Vagina (tissue), 2 donors: ENCODE measurements at regions not wholly inside any gene's neighbourhood (a gene's known extent, or its start where the extent isn't known, plus 50 kb on each side); places are given as distances from the start of the nearest gene placed in this dataset.

ENCODE experiments used
- DNase-seq, 2 donors: peaks; one replicate each; pipeline ENCODE4 v3.0.0-alpha.2; 2017; ENCODE audit errors: extremely low spot score in 2 of 2
- H3K27ac ChIP-seq: fragments of 200-600 bp; sonication (generic); one replicate; pipeline ENCODE4 v1.5.1; 2019
- H3K27me3 ChIP-seq: fragments of 200-600 bp; sonication (generic); one replicate; pipeline ENCODE4 v1.5.1; 2019
- H3K36me3 ChIP-seq, 2 donors: fragments of 200-600 bp; sonication (generic); one replicate each; pipeline ENCODE4 v1.5.1; 2017 to 2019
- H3K4me1 ChIP-seq: fragments of 200-600 bp; sonication (generic); one replicate; pipeline ENCODE4 v1.5.1; 2019
- H3K4me3 ChIP-seq, 2 donors: fragments of 200-600 bp; sonication (generic); 1 replicate in 1 of 2; 2 replicates in 1 of 2; pipeline ENCODE4 v1.5.1; 2016 to 2019
- H3K9me3 ChIP-seq: fragments of 200-600 bp; sonication (generic); one replicate; pipeline ENCODE4 v1.5.1; 2019
- CTCF ChIP-seq, 3 experiments: fragments of 450-650 bp in 2 of 3; fragments of 200-600 bp in 1 of 3; sonication (generic) in 1 of 3; IDR thresholded peaks; one replicate each; pipeline ENCODE4 v1.5.1; 2017 to 2019; ENCODE audit warnings: antibody characterized with exemption in 3 of 3, mild to moderate bottlenecking in 2 of 3, moderate library complexity in 2 of 3
- POLR2A ChIP-seq, 2 donors: fragments of 450-650 bp; IDR thresholded peaks; one replicate each; pipeline ENCODE4 v1.6.1; 2017; ENCODE audit warnings: antibody characterized with exemption in 2 of 2, mild to moderate bottlenecking in 2 of 2, moderate library complexity in 2 of 2
- POLR2AphosphoS5 ChIP-seq, 2 donors: sonication (generic); formaldehyde crosslinking; IDR thresholded peaks; one replicate each; pipeline ENCODE4 v1.9.0; 2017; ENCODE audit warnings: antibody characterized with exemption in 2 of 2, mild to moderate bottlenecking in 2 of 2, low read depth in 1 of 2; ENCODE audit not compliant: insufficient read depth in 1 of 2
- intact Hi-C: fragments of 100-400 bp; cut with DNase I; formaldehyde crosslinking; loops from one replicate; pipeline ENCODE4 v1.15.1; 2023

DNA sequence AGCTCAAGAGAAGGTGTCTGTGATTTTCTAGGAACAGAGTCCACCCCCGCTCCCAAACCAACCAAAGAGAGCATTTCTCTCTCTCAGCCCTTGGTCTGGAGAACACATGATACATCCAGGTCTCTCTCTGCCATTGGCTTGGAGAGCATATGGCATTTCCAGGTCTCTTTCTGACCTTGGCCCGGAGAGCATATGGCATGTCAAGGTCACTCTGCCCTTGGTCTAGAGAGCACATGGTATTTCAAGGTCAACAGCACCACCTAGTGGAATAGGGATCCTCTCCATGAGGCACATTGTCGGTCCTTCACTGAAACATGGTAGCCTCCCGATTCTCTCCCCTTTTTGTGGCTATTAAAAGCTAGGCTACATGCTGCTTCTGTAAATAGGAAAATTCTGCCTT, 437.7 kb upstream of the OLFM3 start:
- Histone ChIP-seq H3K27ac (no peak overlapping the region), H3K27me3 (no peaks in the 10 kb centered on the region), H3K36me3 (no peaks in the 10 kb centered on the region), H3K4me3 (no peak overlapping the region), H3K9me3 (no peaks in the 10 kb centered on the region), H3K4me1 (no peaks in the 10 kb centered on the region)
- TF ChIP-seq POLR2A (IDR thresholded peaks at IDR 0.05) (no peak), CTCF (IDR thresholded peaks at IDR 0.05) (no peak), POLR2AphosphoS5 (IDR thresholded peaks at IDR 0.05; ENCODE audit: insufficient read depth in 1 of 2, low read depth in 1 of 2) (no peak)
- DNase-seq = no peak
- intact Hi-C loops = no loop called here

DNA sequence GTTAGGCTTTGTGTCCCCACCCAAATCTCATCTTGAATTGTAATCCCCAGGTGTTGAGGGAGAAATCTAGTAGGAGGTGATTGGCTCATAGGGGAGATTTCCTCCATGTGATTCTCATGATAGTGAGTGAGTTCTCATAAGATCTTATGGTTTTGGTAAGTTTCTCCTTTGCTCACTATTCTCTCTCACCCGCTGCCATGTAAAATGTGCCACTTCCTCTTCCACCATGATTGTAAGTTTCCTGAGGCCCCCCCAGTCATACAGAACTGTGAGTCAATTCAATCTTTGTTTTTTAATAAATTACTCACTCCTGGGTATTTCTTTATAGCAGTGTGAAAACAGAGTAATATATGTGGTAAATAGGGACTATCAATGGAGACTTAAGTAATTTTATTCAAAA, 434.5 kb upstream of the OLFM3 start:
- Histone ChIP-seq H3K27ac (no peak overlapping the region), H3K27me3 (no peaks in the 10 kb centered on the region), H3K4me3 (no peak overlapping the region), H3K9me3 (no peaks in the 10 kb centered on the region), H3K4me1 (no peaks in the 10 kb centered on the region), H3K36me3 (no peaks in the 10 kb centered on the region)
- no peak for TF ChIP-seq POLR2A (IDR thresholded peaks at IDR 0.05)
- TF ChIP-seq CTCF (IDR thresholded peaks at IDR 0.05) = no peak
- no peak for TF ChIP-seq POLR2AphosphoS5 (IDR thresholded peaks at IDR 0.05; ENCODE audit: insufficient read depth in 1 of 2, low read depth in 1 of 2)
- no peak for DNase-seq
- intact Hi-C loops = no loop called here

- Histone ChIP-seq H3K4me3 (no peak overlapping the region), H3K4me1 (no peaks in the 10 kb centered on the region), H3K27me3 (no peaks in the 10 kb centered on the region), H3K27ac (no peak overlapping the region), H3K36me3 (no peaks in the 10 kb centered on the region), H3K9me3 (no peaks in the 10 kb centered on the region)
- DNase-seq = no peak
- no peak for TF ChIP-seq CTCF (IDR thresholded peaks at IDR 0.05)
- TF ChIP-seq POLR2A (IDR thresholded peaks at IDR 0.05) = no peak
- TF ChIP-seq POLR2AphosphoS5 (IDR thresholded peaks at IDR 0.05; ENCODE audit: insufficient read depth in 1 of 2, low read depth in 1 of 2) = no peak
- intact Hi-C loops = no loop called here
Observed at GRCh38 chr1:102420034-102420433, 423.3 kb upstream of the OLFM3 start.
